DND-41 (cell line): ENCODE measurements at regions not wholly inside any gene's neighbourhood (a gene's known extent, or its start where the extent isn't known, plus 50 kb on each side); places are given as distances from the start of the nearest gene placed in this dataset.
A peak's percentile ranks its signal among the peaks of the same experiment; 100 is the strongest.

Experiments used
- ATAC-seq: fragments of 200-7000 bp; cut with Tn5 transposase; 3 replicates; pipeline ENCODE4 v1.9.1; 2021; ENCODE audit warnings: low read depth; ENCODE audit not compliant: insufficient read depth
- DNase-seq: peaks from one replicate; pipeline ENCODE4 v3.0.0-alpha.2; 2020
- H2AFZ ChIP-seq: 2 replicates; pipeline ENCODE4 v1.6.0; 2012; ENCODE audit warnings: low read depth, low read length
- H3K27ac ChIP-seq: 2 replicates; pipeline ENCODE4 v1.5.1; 2012; ENCODE audit warnings: low read length, inconsistent platforms
- H3K27me3 ChIP-seq: fragments of 200-600 bp; sonication (generic); 2 replicates; pipeline ENCODE4 v1.6.0; 2012; ENCODE audit warnings: low read length, mild to moderate bottlenecking, inconsistent platforms; ENCODE audit not compliant: insufficient read depth, poor library complexity
- H3K36me3 ChIP-seq: 2 replicates; pipeline ENCODE4 v1.5.1; 2012; ENCODE audit warnings: low read length, inconsistent platforms; ENCODE audit not compliant: insufficient read depth
- H3K4me1 ChIP-seq: 2 replicates; pipeline ENCODE4 v1.5.1; 2012; ENCODE audit warnings: mild to moderate bottlenecking, low read length; ENCODE audit not compliant: insufficient read depth
- H3K4me2 ChIP-seq: 2 replicates; pipeline ENCODE4 v1.6.0; 2012; ENCODE audit warnings: mild to moderate bottlenecking, moderate library complexity, low read length, inconsistent platforms; ENCODE audit not compliant: insufficient read depth
- H3K4me3 ChIP-seq, 2 experiments: fragments of 200-600 bp in 1 of 2; shearing (Covaris generic) in 1 of 2; 2 replicates each; pipeline ENCODE4 v1.5.1; 2012 to 2016; ENCODE audit warnings: inconsistent platforms in 2 of 2, low read length in 2 of 2, mild to moderate bottlenecking in 2 of 2, low read depth in 1 of 2, moderate library complexity in 1 of 2
- H3K79me2 ChIP-seq: 2 replicates; pipeline ENCODE4 v1.6.0; 2012; ENCODE audit warnings: low read length, inconsistent platforms; ENCODE audit not compliant: insufficient read depth
- H3K9ac ChIP-seq: 2 replicates; pipeline ENCODE4 v1.6.0; 2012; ENCODE audit warnings: low read depth, mild to moderate bottlenecking, inconsistent platforms, low read length, moderate library complexity
- H3K9me3 ChIP-seq: 2 replicates; pipeline ENCODE4 v1.5.1; 2012; ENCODE audit warnings: low read length, moderate library complexity, mild to moderate bottlenecking, inconsistent platforms; ENCODE audit not compliant: insufficient read depth, severe bottlenecking
- H4K20me1 ChIP-seq: 2 replicates; pipeline ENCODE4 v1.6.0; 2012; ENCODE audit warnings: low read length; ENCODE audit not compliant: insufficient read depth
- CTCF ChIP-seq: IDR thresholded peaks from 2 replicates; pipeline ENCODE4 v1.5.1; 2012; ENCODE audit warnings: borderline replicate concordance, low read length, moderate library complexity, mild to moderate bottlenecking; ENCODE audit not compliant: poor library complexity, severe bottlenecking; ENCODE audit errors: extremely low read depth
- EZH2 ChIP-seq: IDR thresholded peaks from 3 replicates; pipeline ENCODE4 v1.6.1; 2012; ENCODE audit warnings: borderline replicate concordance, low read depth, mild to moderate bottlenecking, moderate library complexity, low read length, inconsistent platforms; ENCODE audit not compliant: severe bottlenecking

- peaks cover 4% of the 10 kb centered on the region for H3K27me3 ChIP-seq
- TF ChIP-seq CTCF (no peak), EZH2 (no peak)
- no peak for ATAC-seq
These were observed 117.6 kb downstream of the ZNF280B start for GRCh38 chr22:22390989-22391388.

GRCh38 chr22:22391543-22391942 is 117.0 kb downstream of the ZNF280B start:
- no peak overlapping the region for H3K9ac ChIP-seq
- no peak overlapping the region for H2AFZ ChIP-seq
- no peak overlapping the region for H3K4me2 ChIP-seq
- ATAC-seq, result no peak
- H3K27me3 ChIP-seq, result peaks cover 4% of the 10 kb centered on the region
- peaks cover 4% of the 10 kb centered on the region for H3K9me3 ChIP-seq
- no peak for TF ChIP-seq EZH2
- no peak for TF ChIP-seq CTCF
- no peak overlapping the region for H3K4me3 ChIP-seq
- H3K27ac ChIP-seq, result no peak overlapping the region
- H4K20me1 ChIP-seq, result no peaks in the 10 kb centered on the region
- no peak for DNase-seq
- H3K4me1 ChIP-seq, result peaks cover 27% of the 10 kb centered on the region
- no peaks in the 10 kb centered on the region for H3K79me2 ChIP-seq
- H3K36me3 ChIP-seq, result no peaks in the 10 kb centered on the region

More at GRCh38 chr22:22390989-22391388, 117.6 kb downstream of the ZNF280B start:
- Histone ChIP-seq H3K9me3 (peaks cover 4% of the 10 kb centered on the region), H3K27ac (no peak overlapping the region), H3K36me3 (no peaks in the 10 kb centered on the region), H3K4me3 (no peak overlapping the region), H2AFZ (no peak overlapping the region), H4K20me1 (no peaks in the 10 kb centered on the region), H3K4me1 (peaks cover 21% of the 10 kb centered on the region), H3K79me2 (no peaks in the 10 kb centered on the region), H3K9ac (no peak overlapping the region), H3K4me2 (no peak overlapping the region)
- DNase-seq, result no peak

- Histone ChIP-seq H4K20me1 (no peaks in the 10 kb centered on the region), H3K79me2 (no peaks in the 10 kb centered on the region), H3K4me1 (peaks cover 32% of the 10 kb centered on the region), H3K4me3 (no peak overlapping the region), H3K9ac (no peak overlapping the region), H3K27ac (no peak overlapping the region), H3K36me3 (no peaks in the 10 kb centered on the region), H3K4me2 (no peak overlapping the region), H3K9me3 (peaks cover 4% of the 10 kb centered on the region), H2AFZ (no peak overlapping the region), H3K27me3 (peaks cover 4% of the 10 kb centered on the region)
- DNase-seq (no peak), ATAC-seq (no peak)
- TF ChIP-seq CTCF, result no peak
- no peak for TF ChIP-seq EZH2
These were observed 116.4 kb downstream of the ZNF280B start for GRCh38 chr22:22392131-22392530.

DNA sequence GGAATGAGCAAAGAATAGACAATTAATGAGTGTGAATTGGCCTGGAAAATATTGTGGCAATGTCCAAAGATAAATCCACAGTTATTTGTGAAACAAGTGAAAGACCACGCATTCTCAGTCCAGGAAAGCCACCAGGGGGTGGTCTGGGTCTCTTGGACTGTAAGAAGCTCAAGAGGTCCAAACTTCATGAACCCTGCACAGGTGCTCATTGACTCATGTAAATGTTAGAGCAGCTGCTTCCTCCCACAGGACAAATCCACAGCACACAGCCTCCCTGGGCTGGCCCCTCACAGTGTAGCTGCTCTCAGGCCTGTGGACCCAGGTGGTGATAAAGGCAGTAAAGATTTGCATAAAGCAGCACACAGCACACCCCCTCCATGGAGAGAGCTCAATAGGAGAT is 114.0 kb downstream of the ZNF280B start:
- Histone ChIP-seq H2AFZ (no peak overlapping the region), H4K20me1 (no peaks in the 10 kb centered on the region), H3K27ac (peak overlapping the region; percentile 79), H3K27me3 (no peaks in the 10 kb centered on the region), H3K4me2 (no peak overlapping the region), H3K36me3 (no peaks in the 10 kb centered on the region), H3K4me1 (peaks cover 52% of the 10 kb centered on the region), H3K4me3 (no peak overlapping the region), H3K79me2 (no peaks in the 10 kb centered on the region), H3K9ac (0 out of 2 replicates have a peak overlapping the region, but pooled peaks have one; percentile 25), H3K9me3 (peaks cover 4% of the 10 kb centered on the region)
- no peak for TF ChIP-seq EZH2
- TF ChIP-seq CTCF, result peak; percentile 51
- DNase-seq, result peak; percentile 80
- peak; percentile 88 for ATAC-seq
